ENCODE measurements at regions not wholly inside any gene's neighbourhood (a gene's known extent, or its start where the extent isn't known, plus 50 kb on each side); places are given as distances from the start of the nearest gene placed in this dataset.

GRCh38 chr12:41983856-41984255 lies 160.8 kb downstream of the GXYLT1 start:
- H3K27me3 ChIP-seq, result no peaks in the 10 kb centered on the region
- H3K27ac ChIP-seq, result no peak overlapping the region
- H3K4me1 ChIP-seq, result no peaks in the 10 kb centered on the region
- no peak overlapping the region for H3K4me3 ChIP-seq
- H3K36me3 ChIP-seq, result no peaks in the 10 kb centered on the region
- H3K9ac ChIP-seq, result no peak overlapping the region
- H3K9me3 ChIP-seq, result no peaks in the 10 kb centered on the region
- no peaks in the 10 kb centered on the region for H4K20me1 ChIP-seq
- no peak for TF ChIP-seq Cebpa-rat (IDR thresholded peaks at IDR 0.05)
- no peak overlapping the region for H3K4me2 ChIP-seq

GRCh38 chr12:41983394-41983793 lies 161.3 kb downstream of the GXYLT1 start:
- Histone ChIP-seq H3K4me3 (no peak overlapping the region), H3K4me1 (no peaks in the 10 kb centered on the region), H4K20me1 (no peaks in the 10 kb centered on the region), H3K9ac (no peak overlapping the region), H3K4me2 (no peak overlapping the region), H3K27ac (no peak overlapping the region), H3K9me3 (no peaks in the 10 kb centered on the region), H3K27me3 (no peaks in the 10 kb centered on the region), H3K36me3 (no peaks in the 10 kb centered on the region)
- no peak for TF ChIP-seq Cebpa-rat (IDR thresholded peaks at IDR 0.05)

- Histone ChIP-seq H3K4me1 (no peaks in the 10 kb centered on the region), H4K20me1 (no peaks in the 10 kb centered on the region), H3K4me3 (no peak overlapping the region)
Observed at GRCh38 chr12:41981758-41982157, 162.9 kb downstream of the GXYLT1 start.

GRCh38 chr12:41981013-41981412 lies 163.7 kb downstream of the GXYLT1 start:
- no peaks in the 10 kb centered on the region for H3K4me1 ChIP-seq

More at GRCh38 chr12:41981758-41982157, 162.9 kb downstream of the GXYLT1 start:
- Histone ChIP-seq H3K9ac (no peak overlapping the region), H3K9me3 (no peaks in the 10 kb centered on the region), H3K36me3 (no peaks in the 10 kb centered on the region), H3K27me3 (no peaks in the 10 kb centered on the region), H3K27ac (no peak overlapping the region), H3K4me2 (no peak overlapping the region)
- TF ChIP-seq Cebpa-rat (IDR thresholded peaks at IDR 0.05), result no peak

GRCh38 chr12:41980390-41980789 lies 164.3 kb downstream of the GXYLT1 start:
- no peak for TF ChIP-seq Cebpa-rat (IDR thresholded peaks at IDR 0.05)
- Histone ChIP-seq H4K20me1 (no peaks in the 10 kb centered on the region), H3K27me3 (no peaks in the 10 kb centered on the region), H3K4me3 (no peak overlapping the region), H3K9ac (no peak overlapping the region), H3K4me1 (no peaks in the 10 kb centered on the region), H3K36me3 (no peaks in the 10 kb centered on the region), H3K9me3 (no peaks in the 10 kb centered on the region), H3K4me2 (no peak overlapping the region), H3K27ac (no peak overlapping the region)

More at GRCh38 chr12:41981013-41981412, 163.7 kb downstream of the GXYLT1 start:
- TF ChIP-seq Cebpa-rat (IDR thresholded peaks at IDR 0.05), result no peak
- no peak overlapping the region for H3K4me3 ChIP-seq
- H3K36me3 ChIP-seq, result no peaks in the 10 kb centered on the region
- H3K4me2 ChIP-seq, result no peak overlapping the region
- no peaks in the 10 kb centered on the region for H4K20me1 ChIP-seq
- no peaks in the 10 kb centered on the region for H3K27me3 ChIP-seq
- H3K27ac ChIP-seq, result no peak overlapping the region
- no peak overlapping the region for H3K9ac ChIP-seq
- H3K9me3 ChIP-seq, result no peaks in the 10 kb centered on the region

- Histone ChIP-seq H3K4me2 (no peak overlapping the region), H3K4me1 (no peaks in the 10 kb centered on the region), H3K27me3 (no peaks in the 10 kb centered on the region), H3K4me3 (no peak overlapping the region), H3K9ac (no peak overlapping the region), H3K27ac (no peak overlapping the region), H3K9me3 (no peaks in the 10 kb centered on the region), H3K36me3 (no peaks in the 10 kb centered on the region), H4K20me1 (no peaks in the 10 kb centered on the region)
- TF ChIP-seq Cebpa-rat (IDR thresholded peaks at IDR 0.05), result no peak
Observed at GRCh38 chr12:41979574-41979973, 165.1 kb downstream of the GXYLT1 start.

GRCh38 chr12:41972598-41972997 lies 172.1 kb downstream of the GXYLT1 start:
- Histone ChIP-seq H3K36me3 (no peaks in the 10 kb centered on the region), H4K20me1 (no peaks in the 10 kb centered on the region), H3K4me3 (no peak overlapping the region), H3K4me2 (no peak overlapping the region), H3K4me1 (no peaks in the 10 kb centered on the region), H3K9ac (no peak overlapping the region), H3K27ac (no peak overlapping the region), H3K27me3 (no peaks in the 10 kb centered on the region), H3K9me3 (no peaks in the 10 kb centered on the region)
- no peak for TF ChIP-seq Cebpa-rat (IDR thresholded peaks at IDR 0.05)

- no peak overlapping the region for H3K27ac ChIP-seq
- no peak for TF ChIP-seq Cebpa-rat (IDR thresholded peaks at IDR 0.05)
Observed at GRCh38 chr12:41972196-41972595, 172.5 kb downstream of the GXYLT1 start.

GRCh38 chr12:41970744-41971143 lies 173.9 kb downstream of the GXYLT1 start:
- Histone ChIP-seq H3K4me2 (no peak overlapping the region), H3K9me3 (no peaks in the 10 kb centered on the region), H3K36me3 (no peaks in the 10 kb centered on the region), H3K4me1 (no peaks in the 10 kb centered on the region), H3K9ac (no peak overlapping the region), H3K27ac (no peak overlapping the region), H3K27me3 (no peaks in the 10 kb centered on the region), H3K4me3 (no peak overlapping the region), H4K20me1 (no peaks in the 10 kb centered on the region)
- no peak for TF ChIP-seq Cebpa-rat (IDR thresholded peaks at IDR 0.05)

More at GRCh38 chr12:41972196-41972595, 172.5 kb downstream of the GXYLT1 start:
- H3K36me3 ChIP-seq, result no peaks in the 10 kb centered on the region
- H3K4me2 ChIP-seq, result no peak overlapping the region
- no peaks in the 10 kb centered on the region for H3K27me3 ChIP-seq
- no peaks in the 10 kb centered on the region for H4K20me1 ChIP-seq
- no peaks in the 10 kb centered on the region for H3K4me1 ChIP-seq
- no peak overlapping the region for H3K9ac ChIP-seq
- H3K9me3 ChIP-seq, result no peaks in the 10 kb centered on the region
- H3K4me3 ChIP-seq, result no peak overlapping the region

GRCh38 chr12:41968599-41968998 lies 176.1 kb downstream of the GXYLT1 start:
- H3K4me2 ChIP-seq, result no peak overlapping the region
- no peaks in the 10 kb centered on the region for H3K9me3 ChIP-seq
- no peaks in the 10 kb centered on the region for H3K27me3 ChIP-seq
- H3K27ac ChIP-seq, result no peak overlapping the region
- H3K9ac ChIP-seq, result no peak overlapping the region
- TF ChIP-seq Cebpa-rat (IDR thresholded peaks at IDR 0.05), result no peak
- H4K20me1 ChIP-seq, result no peaks in the 10 kb centered on the region
- H3K36me3 ChIP-seq, result no peaks in the 10 kb centered on the region
- no peaks in the 10 kb centered on the region for H3K4me1 ChIP-seq
- no peak overlapping the region for H3K4me3 ChIP-seq

Data from BLaER1 (cell line).